NCI-H510A (cell line): ENCODE measurements at regions not wholly inside any gene's neighbourhood (a gene's known extent, or its start where the extent isn't known, plus 50 kb on each side); places are given as distances from the start of the nearest gene placed in this dataset.

Experiments
- DNase-seq: peaks from one replicate; lab custom pipeline; 2025; lab: John Stamatoyannopoulos, UW

DNA sequence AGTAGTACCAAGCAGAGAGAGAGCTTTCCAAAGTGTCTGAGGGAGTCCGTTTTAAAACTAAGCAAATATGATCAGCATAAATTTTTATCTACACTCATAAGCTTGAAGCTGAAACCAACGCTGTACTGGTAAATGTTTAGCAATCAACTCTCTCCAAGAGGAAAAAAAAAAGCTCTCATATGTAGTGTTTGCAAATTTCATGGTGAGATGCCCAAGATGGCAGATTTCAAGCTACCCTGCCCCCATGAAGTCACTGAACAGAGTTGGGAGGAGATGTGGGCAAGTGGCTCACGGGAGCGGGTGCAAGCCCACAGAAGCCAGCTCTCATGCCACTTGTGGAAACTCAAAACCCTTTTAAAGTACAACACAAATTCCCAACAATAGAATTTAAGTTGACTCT, 475.8 kb downstream of the BCAT1 start:
- no peak for DNase-seq

DNA sequence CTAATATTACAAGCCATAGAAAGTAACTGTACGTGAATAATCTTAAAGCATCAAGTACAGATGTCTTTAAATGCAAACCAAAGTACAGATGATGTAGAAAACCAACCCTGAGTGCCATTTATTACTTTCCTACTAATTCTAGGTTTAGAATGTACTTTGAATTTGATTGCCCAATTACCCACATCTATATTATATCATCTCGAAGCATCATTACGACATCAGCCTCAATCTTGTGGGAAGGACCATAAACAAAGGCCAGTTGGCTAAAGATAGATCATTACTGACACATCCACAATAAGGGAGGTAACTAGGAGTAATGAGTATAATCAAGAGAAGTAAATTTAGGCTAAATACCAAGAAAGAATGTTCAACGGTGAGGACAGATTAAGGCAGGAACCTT, 478.9 kb downstream of the BCAT1 start:
- no peak for DNase-seq

GRCh38 chr12:24469089-24469488, 479.8 kb downstream of the BCAT1 start:
- no peak for DNase-seq

DNA sequence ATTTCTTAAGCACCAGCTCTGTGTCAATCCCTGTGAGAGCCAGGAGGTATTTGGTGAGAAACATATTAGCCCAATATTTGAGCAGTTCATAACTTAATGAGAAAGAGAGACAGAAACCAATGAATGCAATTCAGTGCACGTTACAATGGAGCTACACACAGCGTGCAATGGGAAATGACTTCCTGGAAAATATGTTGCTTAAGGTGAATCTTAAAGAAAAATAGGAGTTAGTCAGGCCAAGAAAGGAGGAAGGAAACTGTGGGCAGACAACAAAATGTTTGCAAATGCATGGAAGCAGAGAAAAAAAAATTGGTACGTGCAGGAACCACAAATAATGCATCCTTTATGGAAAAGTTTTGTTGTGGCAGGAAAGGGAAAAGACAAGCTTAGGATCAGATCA, 481.7 kb downstream of the BCAT1 start:
- no peak for DNase-seq

GRCh38 chr12:24463375-24463774, 485.5 kb downstream of the BCAT1 start:
- no peak for DNase-seq

DNA sequence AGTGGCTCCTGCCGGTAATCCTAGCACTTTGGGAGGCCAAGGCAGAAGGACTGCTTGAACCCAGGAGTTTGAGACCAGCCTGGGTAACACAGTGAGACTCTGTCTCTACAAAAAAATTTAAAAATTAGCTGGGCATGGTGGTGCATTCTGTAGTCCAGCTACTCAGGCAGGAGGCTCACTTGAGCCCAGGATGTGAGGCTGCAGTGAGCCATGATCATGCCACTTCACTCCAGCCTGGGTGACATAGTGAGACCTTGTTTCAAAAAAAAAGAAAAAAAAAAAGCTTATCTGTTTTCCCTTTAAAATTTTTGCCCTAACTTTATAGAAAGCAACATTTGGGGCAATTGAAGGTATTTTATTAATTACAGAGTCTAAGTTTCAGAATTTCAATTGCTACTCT, 486.0 kb downstream of the BCAT1 start:
- no peak for DNase-seq

- no peak for DNase-seq
Observed at GRCh38 chr12:24460506-24460905, 488.4 kb downstream of the BCAT1 start.

DNA sequence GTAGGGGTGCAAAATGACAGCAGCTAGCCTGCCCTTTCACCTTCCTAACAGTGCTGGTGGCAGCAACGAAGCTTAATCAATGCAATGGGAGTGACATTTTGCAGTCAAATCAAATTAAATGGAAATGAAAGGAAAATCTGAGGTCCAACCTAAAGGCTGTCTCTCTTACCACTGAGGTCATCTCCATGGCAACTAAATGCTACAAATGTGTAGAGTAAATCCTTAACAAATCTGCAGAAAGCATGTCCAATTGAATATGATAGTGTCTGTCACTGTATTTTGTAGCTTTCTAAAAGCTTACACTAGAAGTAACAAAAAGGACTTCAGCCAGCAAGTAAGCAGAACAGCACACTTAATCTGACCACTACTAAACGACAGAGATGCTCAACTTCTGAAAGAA, 488.8 kb downstream of the BCAT1 start:
- DNase-seq: no peak

GRCh38 chr12:24455811-24456210, 493.1 kb downstream of the BCAT1 start:
- DNase-seq: no peak

DNA sequence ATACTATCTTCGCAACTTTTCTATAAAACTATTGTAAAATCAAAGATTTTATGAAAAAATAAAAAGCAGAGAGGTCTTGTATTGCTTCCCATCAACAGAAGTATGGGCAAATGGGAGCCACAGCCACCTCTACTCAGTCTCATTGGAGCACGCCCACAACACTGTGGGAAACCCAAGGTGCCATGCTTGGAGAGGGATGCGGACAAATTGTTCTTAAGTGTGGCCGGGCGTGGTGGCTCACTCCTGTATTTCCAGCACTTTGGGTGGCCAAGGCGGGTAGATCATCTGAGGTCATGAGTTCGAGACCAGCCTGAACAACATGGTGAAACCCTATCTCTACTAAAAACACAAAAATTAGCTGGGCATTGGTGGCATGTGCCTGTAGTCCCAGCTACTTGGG, 498.2 kb upstream of the SOX5 start:
- DNase-seq: no peak

- no peak for DNase-seq
Observed at GRCh38 chr12:24446287-24446686, 496.8 kb upstream of the SOX5 start.

DNA sequence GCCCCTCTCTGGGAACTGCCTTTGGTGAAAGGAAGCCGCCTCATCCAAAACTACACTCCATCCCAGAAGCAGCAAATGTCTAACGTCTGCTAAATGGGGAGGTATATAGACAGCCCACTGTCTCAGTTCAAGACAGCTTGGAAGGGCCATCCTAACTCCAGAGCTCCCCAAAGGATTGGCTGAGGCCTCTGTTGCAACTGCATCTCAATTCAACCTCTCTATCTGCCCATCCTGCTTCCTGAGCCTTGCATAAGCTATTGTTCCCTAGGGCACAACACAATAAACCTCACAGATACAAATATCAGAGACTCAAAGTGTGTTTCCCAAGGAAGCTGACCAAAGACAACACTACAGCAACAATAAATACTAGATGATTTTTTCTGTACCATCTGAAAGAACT, 495.2 kb upstream of the SOX5 start:
- no peak for DNase-seq

DNA sequence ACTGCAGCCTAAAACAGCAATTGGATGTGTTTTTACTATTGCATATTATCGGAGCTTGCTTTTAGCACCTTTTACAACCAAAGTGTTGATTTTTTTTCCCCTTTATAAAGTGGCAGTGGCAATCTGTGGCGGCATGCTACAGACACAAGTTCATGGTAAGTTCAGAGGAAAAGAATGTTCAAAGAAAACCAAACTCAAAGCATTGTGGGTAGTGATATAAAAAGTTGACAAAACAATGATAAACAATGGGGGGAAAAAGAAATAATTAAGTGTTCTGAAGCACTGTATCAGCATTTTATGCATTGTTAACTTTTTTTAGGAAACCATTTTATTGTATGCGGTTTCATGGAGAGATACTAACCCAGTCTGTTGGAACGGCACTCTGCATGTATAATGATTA, 492.0 kb upstream of the SOX5 start:
- DNase-seq: no peak

DNA sequence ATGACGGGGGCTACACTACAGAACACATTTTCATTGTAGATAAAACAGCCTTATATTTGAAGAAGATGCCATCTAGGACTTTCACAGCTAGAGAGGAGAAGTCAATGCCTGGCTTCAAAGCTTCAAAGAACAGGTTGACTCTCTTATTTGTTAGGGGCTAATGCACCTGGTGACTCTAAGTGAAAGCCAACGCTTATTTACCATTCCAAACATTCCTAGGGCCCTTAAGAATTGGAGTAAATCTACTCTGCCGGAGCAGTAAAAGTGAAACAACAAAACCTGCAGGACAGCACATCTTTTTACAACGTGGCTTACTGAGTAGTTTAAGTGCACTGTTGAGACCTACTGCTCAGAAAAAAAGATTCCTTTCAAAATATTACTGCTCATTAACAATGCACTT, 487.2 kb upstream of the SOX5 start:
- no peak for DNase-seq

- no peak for DNase-seq
Observed at GRCh38 chr12:24431872-24432271, 482.4 kb upstream of the SOX5 start.

DNA sequence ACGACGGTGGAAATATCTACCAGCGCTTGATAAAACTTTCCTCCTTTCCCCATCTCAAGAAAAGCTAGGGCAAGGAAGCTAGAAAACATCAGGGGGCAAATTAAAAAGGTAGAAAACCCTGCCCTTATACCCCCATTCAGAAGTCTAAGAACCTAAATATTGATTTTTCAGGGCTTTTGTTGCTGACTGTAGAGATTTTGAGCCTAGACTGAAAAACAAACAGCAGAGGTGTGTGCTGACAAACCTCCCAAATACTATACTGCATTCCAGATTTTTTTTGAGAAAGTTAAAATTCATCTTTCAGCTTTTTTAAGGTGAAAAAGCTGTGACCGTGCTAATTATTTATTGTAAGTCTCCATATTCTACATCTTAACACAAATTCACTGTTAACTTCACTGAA, 478.3 kb upstream of the SOX5 start:
- no peak for DNase-seq

GRCh38 chr12:24425601-24425970, 476.1 kb upstream of the SOX5 start:
- no peak for DNase-seq

DNA sequence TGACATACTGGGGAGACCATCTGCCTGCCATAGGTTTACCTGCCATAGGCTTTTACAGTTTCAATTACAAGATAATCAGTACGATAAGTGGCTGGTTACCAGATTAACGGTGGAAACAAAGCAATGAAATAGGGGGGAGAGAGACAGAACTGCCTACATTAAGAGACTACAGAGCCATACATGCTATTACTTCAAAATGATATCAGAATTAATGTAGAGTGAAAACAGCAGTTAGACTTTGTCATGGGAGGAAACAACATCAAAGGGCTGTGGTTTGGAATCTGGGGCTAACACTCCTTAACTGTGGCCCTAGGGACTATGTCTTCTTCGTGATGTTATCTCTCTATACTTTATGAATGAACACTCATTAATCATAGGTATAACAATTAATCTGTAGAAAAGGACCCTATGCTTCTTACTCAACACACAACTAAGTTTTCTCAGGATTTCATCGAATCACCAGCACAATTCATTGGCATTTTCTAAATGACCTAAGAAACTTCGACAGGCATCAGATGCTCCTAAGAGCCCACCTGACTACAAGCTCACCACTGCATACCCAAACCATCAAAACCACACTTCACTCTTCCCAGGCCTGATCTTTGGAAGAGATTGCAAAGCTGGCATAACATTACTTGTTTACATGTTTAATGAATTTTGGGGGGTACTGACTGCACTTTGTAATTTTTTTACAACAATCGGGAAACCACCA, 475.6 kb upstream of the SOX5 start:
- DNase-seq: no peak

GRCh38 chr12:24424376-24424775, 474.9 kb upstream of the SOX5 start:
- no peak for DNase-seq

GRCh38 chr12:24423611-24424010, 474.1 kb upstream of the SOX5 start:
- no peak for DNase-seq

- no peak for DNase-seq
Observed at GRCh38 chr12:24421759-24422158, 472.3 kb upstream of the SOX5 start.

- DNase-seq: no peak
Observed at GRCh38 chr12:24418157-24418556, 468.7 kb upstream of the SOX5 start.

GRCh38 chr12:24416423-24417109, 467.1 kb upstream of the SOX5 start:
- DNase-seq: no peak

GRCh38 chr12:24415934-24416333, 466.5 kb upstream of the SOX5 start:
- no peak for DNase-seq
